Astrocyte of the cerebellum (primary cell): ENCODE measurements at regions not wholly inside any gene's neighbourhood (a gene's known extent, or its start where the extent isn't known, plus 50 kb on each side); places are given as distances from the start of the nearest gene placed in this dataset.

Experiments
- DNase-seq: peaks from one replicate; pipeline ENCODE4 v3.0.0-alpha.2; 2011; ENCODE audit warnings: low read depth
- H3K4me3 ChIP-seq: 2 replicates; pipeline ENCODE4 v1.5.1; 2011; ENCODE audit warnings: mild to moderate bottlenecking, low read depth, low read length, moderate library complexity
- in situ Hi-C: cut with HindIII; loops from 2 replicates; pipeline ENCODE4 v1.10.0; 2017; ENCODE audit warnings: low sequenced_read_pairs
- TF ChIP-seq, protein P1 (sequence below): IDR thresholded peaks from 2 replicates; pipeline ENCODE4 v1.5.1; 2012; ENCODE audit warnings: low read length, low read depth, moderate library complexity, mild to moderate bottlenecking; ENCODE audit errors: missing control alignments

- TF ChIP-seq, protein P1, sequence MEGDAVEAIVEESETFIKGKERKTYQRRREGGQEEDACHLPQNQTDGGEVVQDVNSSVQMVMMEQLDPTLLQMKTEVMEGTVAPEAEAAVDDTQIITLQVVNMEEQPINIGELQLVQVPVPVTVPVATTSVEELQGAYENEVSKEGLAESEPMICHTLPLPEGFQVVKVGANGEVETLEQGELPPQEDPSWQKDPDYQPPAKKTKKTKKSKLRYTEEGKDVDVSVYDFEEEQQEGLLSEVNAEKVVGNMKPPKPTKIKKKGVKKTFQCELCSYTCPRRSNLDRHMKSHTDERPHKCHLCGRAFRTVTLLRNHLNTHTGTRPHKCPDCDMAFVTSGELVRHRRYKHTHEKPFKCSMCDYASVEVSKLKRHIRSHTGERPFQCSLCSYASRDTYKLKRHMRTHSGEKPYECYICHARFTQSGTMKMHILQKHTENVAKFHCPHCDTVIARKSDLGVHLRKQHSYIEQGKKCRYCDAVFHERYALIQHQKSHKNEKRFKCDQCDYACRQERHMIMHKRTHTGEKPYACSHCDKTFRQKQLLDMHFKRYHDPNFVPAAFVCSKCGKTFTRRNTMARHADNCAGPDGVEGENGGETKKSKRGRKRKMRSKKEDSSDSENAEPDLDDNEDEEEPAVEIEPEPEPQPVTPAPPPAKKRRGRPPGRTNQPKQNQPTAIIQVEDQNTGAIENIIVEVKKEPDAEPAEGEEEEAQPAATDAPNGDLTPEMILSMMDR: no peak
- no peak overlapping the region for H3K4me3 ChIP-seq
- in situ Hi-C loops: no loop called here
- DNase-seq: no peak
Measured at GRCh38 chr2:37852585-37853014, 72.5 kb upstream of the RMDN2 start.

DNA sequence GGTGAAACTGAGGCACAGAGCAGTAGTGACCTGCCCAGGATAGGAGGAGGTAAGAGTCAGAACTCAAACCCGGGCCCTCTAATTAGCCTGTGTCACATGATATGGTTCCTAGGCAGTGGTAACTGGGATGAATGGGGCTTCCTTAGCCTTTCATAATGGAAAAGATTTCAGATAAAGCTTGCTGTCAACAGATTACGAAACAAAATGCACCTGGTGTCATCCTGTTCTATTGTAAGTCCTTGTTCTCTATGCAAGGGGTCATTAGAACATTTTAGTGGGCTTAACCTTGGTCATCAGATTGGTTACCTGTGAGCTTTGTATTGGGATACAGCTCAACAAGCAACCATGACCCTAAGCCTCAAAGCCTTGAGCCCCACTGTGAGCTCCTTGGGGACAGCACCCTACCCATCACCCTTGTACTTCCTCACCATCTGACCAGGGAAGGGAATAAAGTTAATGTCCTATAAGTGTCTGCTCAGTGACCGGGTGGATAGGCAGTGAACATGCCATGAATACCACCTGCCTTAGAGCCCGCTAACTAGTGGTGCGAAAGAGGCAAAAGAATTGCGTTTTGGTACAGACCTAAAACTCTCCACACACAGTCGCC is 70.3 kb upstream of the RMDN2 start:
- in situ Hi-C loops: no loop called here
- TF ChIP-seq, protein P1: no peak
- DNase-seq: no peak
- H3K4me3 ChIP-seq: no peak overlapping the region

GRCh38 chr2:37855283-37856041 is 69.6 kb upstream of the RMDN2 start:
- H3K4me3 ChIP-seq: no peak overlapping the region
- TF ChIP-seq, protein P1: no peak
- in situ Hi-C loops: no loop called here
- no peak for DNase-seq

GRCh38 chr2:37856101-37856751 is 68.9 kb upstream of the RMDN2 start:
- TF ChIP-seq, protein P1: no peak
- no peak overlapping the region for H3K4me3 ChIP-seq
- in situ Hi-C loops: no loop called here
- DNase-seq: no peak

GRCh38 chr2:37857575-37858399 is 67.3 kb upstream of the RMDN2 start:
- in situ Hi-C loops: no loop called here
- DNase-seq: no peak
- no peak overlapping the region for H3K4me3 ChIP-seq
- TF ChIP-seq, protein P1: no peak

DNA sequence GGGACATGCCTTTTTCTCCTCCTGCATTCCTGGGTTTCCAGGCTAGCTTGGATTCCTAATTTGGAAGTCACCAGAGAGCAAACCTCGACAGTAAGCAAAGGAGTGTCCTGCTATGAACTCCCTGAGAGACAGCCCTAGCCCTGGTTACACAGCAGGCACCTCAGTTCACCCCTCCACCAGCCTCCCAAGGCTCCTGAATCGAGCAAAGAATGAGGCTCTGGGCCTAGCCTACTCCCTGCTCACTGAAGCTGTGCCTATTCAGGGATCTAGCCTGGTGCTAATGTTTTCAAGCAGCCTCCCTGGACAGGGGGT is 66.7 kb upstream of the RMDN2 start:
- DNase-seq: peak; percentile 43
- no peak overlapping the region for H3K4me3 ChIP-seq
- TF ChIP-seq, protein P1: no peak
- in situ Hi-C loops: no loop called here
